Neural crest cell (in vitro differentiated cells): ENCODE measurements at regions not wholly inside any gene's neighbourhood (a gene's known extent, or its start where the extent isn't known, plus 50 kb on each side); places are given as distances from the start of the nearest gene placed in this dataset.

ENCODE experiments used
- DNase-seq: peaks from one replicate; pipeline ENCODE4 v3.0.0; 2021; ENCODE audit warnings: low read depth, mixed read lengths, low spot score
- H3K27ac Mint-ChIP-seq: one replicate; pipeline ENCODE4 v1.8.0; 2021; ENCODE audit warnings: mild to moderate bottlenecking, mixed read lengths; ENCODE audit not compliant: unreplicated experiment
- H3K27me3 Mint-ChIP-seq: 2 replicates; pipeline ENCODE4 v1.8.0; 2021; ENCODE audit warnings: low read depth, mild to moderate bottlenecking, mixed read lengths
- H3K36me3 Mint-ChIP-seq: 2 replicates; pipeline ENCODE4 v1.8.0; 2021; ENCODE audit warnings: low read depth, mild to moderate bottlenecking, mixed read lengths
- H3K4me1 Mint-ChIP-seq: 2 replicates; pipeline ENCODE4 v1.8.0; 2021; ENCODE audit warnings: mixed read lengths
- H3K4me3 Mint-ChIP-seq: one replicate; pipeline ENCODE4 v1.8.0; 2021; ENCODE audit warnings: mild to moderate bottlenecking, mixed read lengths
- H3K9me3 Mint-ChIP-seq: 2 replicates; pipeline ENCODE4 v1.8.0; 2021; ENCODE audit warnings: mixed read lengths
- CTCF ChIP-seq: fragments of 200-600 bp; sonication (generic); conservative IDR thresholded peaks from 2 replicates; pipeline ENCODE4 v1.5.0; 2021; ENCODE audit warnings: antibody characterized with exemption, mild to moderate bottlenecking

GRCh38 chr18:64712035-64712434, 563.1 kb upstream of the LINC00305 start:
- H3K4me3 Mint-ChIP-seq, result no peak overlapping the region

GRCh38 chr18:64710105-64710861, 561.4 kb upstream of the LINC00305 start:
- no peaks in the 10 kb centered on the region for H3K4me1 Mint-ChIP-seq
- H3K36me3 Mint-ChIP-seq, result no peaks in the 10 kb centered on the region
- no peak for DNase-seq
- H3K27me3 Mint-ChIP-seq, result no peaks in the 10 kb centered on the region
- TF ChIP-seq CTCF, result no peak
- H3K4me3 Mint-ChIP-seq, result no peak overlapping the region
- H3K27ac Mint-ChIP-seq, result peak overlapping the region; percentile 50
- peaks cover 3% of the 10 kb centered on the region for H3K9me3 Mint-ChIP-seq

More at GRCh38 chr18:64712035-64712434, 563.1 kb upstream of the LINC00305 start:
- H3K9me3 Mint-ChIP-seq, result no peaks in the 10 kb centered on the region
- H3K27me3 Mint-ChIP-seq, result no peaks in the 10 kb centered on the region
- DNase-seq, result no peak
- H3K4me1 Mint-ChIP-seq, result no peaks in the 10 kb centered on the region
- no peak for TF ChIP-seq CTCF
- H3K36me3 Mint-ChIP-seq, result no peaks in the 10 kb centered on the region
- H3K27ac Mint-ChIP-seq, result no peak overlapping the region

- Mint-ChIP-seq H3K4me1 (no peaks in the 10 kb centered on the region), H3K36me3 (no peaks in the 10 kb centered on the region), H3K4me3 (no peak overlapping the region), H3K27me3 (no peaks in the 10 kb centered on the region), H3K27ac (no peak overlapping the region), H3K9me3 (peaks cover 3% of the 10 kb centered on the region)
- TF ChIP-seq CTCF, result no peak
- DNase-seq, result no peak
Observed at GRCh38 chr18:64707052-64707451, 558.2 kb upstream of the LINC00305 start.

- DNase-seq, result no peak
- H3K27me3 Mint-ChIP-seq, result no peaks in the 10 kb centered on the region
- no peak overlapping the region for H3K27ac Mint-ChIP-seq
- H3K4me1 Mint-ChIP-seq, result no peaks in the 10 kb centered on the region
- H3K9me3 Mint-ChIP-seq, result peaks cover 2% of the 10 kb centered on the region
- H3K4me3 Mint-ChIP-seq, result no peak overlapping the region
- no peaks in the 10 kb centered on the region for H3K36me3 Mint-ChIP-seq
- no peak for TF ChIP-seq CTCF
Observed at GRCh38 chr18:64699081-64699480, 550.2 kb upstream of the LINC00305 start.

GRCh38 chr18:64695851-64696553, 547.1 kb upstream of the LINC00305 start:
- DNase-seq, result no peak
- Mint-ChIP-seq H3K36me3 (no peaks in the 10 kb centered on the region), H3K4me3 (no peak overlapping the region), H3K4me1 (peaks cover 8% of the 10 kb centered on the region), H3K9me3 (peaks cover 2% of the 10 kb centered on the region), H3K27me3 (no peaks in the 10 kb centered on the region), H3K27ac (no peak overlapping the region)
- no peak for TF ChIP-seq CTCF
